SKM-1 treated with dmso at 0.1 percent for 144 hours (cell line): ENCODE measurements at regions not wholly inside any gene's neighbourhood (a gene's known extent, or its start where the extent isn't known, plus 50 kb on each side); places are given as distances from the start of the nearest gene placed in this dataset.
A peak's percentile ranks its signal among the peaks of the same experiment; 100 is the strongest.
"Not testable (repeated sequence)": the region's sequence is repeated elsewhere in the genome, so short reads cannot be mapped to it uniquely, and the experiment has no call there.

ENCODE experiments used
- DNase-seq: peaks from one replicate; lab custom pipeline; 2025; ENCODE audit not compliant: unreplicated experiment; lab: John Stamatoyannopoulos, UW

GRCh38 chr2:187610450-187610849, 56.2 kb upstream of the TFPI start:
- not testable (repeated sequence) for DNase-seq

GRCh38 chr2:187612857-187613256, 58.6 kb upstream of the TFPI start:
- no peak for DNase-seq

- no peak for DNase-seq
These were observed 60.5 kb upstream of the TFPI start for GRCh38 chr2:187614756-187615155.

GRCh38 chr2:187615364-187615763, 61.1 kb upstream of the TFPI start:
- peak; percentile 13 for DNase-seq

- DNase-seq, result no peak
These were observed 61.7 kb upstream of the TFPI start for GRCh38 chr2:187615902-187616301.

GRCh38 chr2:187617120-187617519, 62.9 kb upstream of the TFPI start:
- DNase-seq, result no peak

- DNase-seq, result no peak
These were observed 63.7 kb upstream of the TFPI start for GRCh38 chr2:187617905-187618304.

GRCh38 chr2:187618813-187619212, 64.6 kb upstream of the TFPI start:
- no peak for DNase-seq

- DNase-seq, result no peak
These were observed 72.9 kb upstream of the TFPI start for GRCh38 chr2:187627153-187627552.

- DNase-seq, result not testable (repeated sequence)
These were observed 82.6 kb upstream of the TFPI start for GRCh38 chr2:187636731-187637391.

GRCh38 chr2:187637392-187637740, 83.1 kb upstream of the TFPI start:
- DNase-seq, result not testable (repeated sequence)

- DNase-seq, result not testable (repeated sequence)
These were observed 83.5 kb upstream of the TFPI start for GRCh38 chr2:187637771-187638170.

- no peak for DNase-seq
These were observed 84.6 kb upstream of the TFPI start for GRCh38 chr2:187638840-187639239.

GRCh38 chr2:187640926-187641510, 86.8 kb upstream of the TFPI start:
- DNase-seq, result no peak

GRCh38 chr2:187642498-187642897, 88.3 kb upstream of the TFPI start:
- DNase-seq, result no peak

GRCh38 chr2:187644486-187644885, 90.3 kb upstream of the TFPI start:
- DNase-seq, result no peak

GRCh38 chr2:187644981-187645380, 90.7 kb upstream of the TFPI start:
- no peak for DNase-seq

GRCh38 chr2:187646556-187646955, 92.3 kb upstream of the TFPI start:
- DNase-seq, result no peak

GRCh38 chr2:187654535-187654934, 100.3 kb upstream of the TFPI start:
- DNase-seq, result no peak

GRCh38 chr2:187655001-187655400, 100.8 kb upstream of the TFPI start:
- DNase-seq, result no peak

- DNase-seq, result no peak
These were observed 101.9 kb upstream of the TFPI start for GRCh38 chr2:187656123-187656522.

GRCh38 chr2:187658952-187659525, 104.8 kb upstream of the TFPI start:
- no peak for DNase-seq

- DNase-seq, result not testable (repeated sequence)
These were observed 121.8 kb upstream of the TFPI start for GRCh38 chr2:187676050-187676449.
